ENCODE measurements at regions not wholly inside any gene's neighbourhood (a gene's known extent, or its start where the extent isn't known, plus 50 kb on each side); places are given as distances from the start of the nearest gene placed in this dataset.
A peak's percentile ranks its signal among the peaks of the same experiment; 100 is the strongest.
"Not testable (repeated sequence)": the region's sequence is repeated elsewhere in the genome, so short reads cannot be mapped to it uniquely, and the experiment has no call there.

DNA sequence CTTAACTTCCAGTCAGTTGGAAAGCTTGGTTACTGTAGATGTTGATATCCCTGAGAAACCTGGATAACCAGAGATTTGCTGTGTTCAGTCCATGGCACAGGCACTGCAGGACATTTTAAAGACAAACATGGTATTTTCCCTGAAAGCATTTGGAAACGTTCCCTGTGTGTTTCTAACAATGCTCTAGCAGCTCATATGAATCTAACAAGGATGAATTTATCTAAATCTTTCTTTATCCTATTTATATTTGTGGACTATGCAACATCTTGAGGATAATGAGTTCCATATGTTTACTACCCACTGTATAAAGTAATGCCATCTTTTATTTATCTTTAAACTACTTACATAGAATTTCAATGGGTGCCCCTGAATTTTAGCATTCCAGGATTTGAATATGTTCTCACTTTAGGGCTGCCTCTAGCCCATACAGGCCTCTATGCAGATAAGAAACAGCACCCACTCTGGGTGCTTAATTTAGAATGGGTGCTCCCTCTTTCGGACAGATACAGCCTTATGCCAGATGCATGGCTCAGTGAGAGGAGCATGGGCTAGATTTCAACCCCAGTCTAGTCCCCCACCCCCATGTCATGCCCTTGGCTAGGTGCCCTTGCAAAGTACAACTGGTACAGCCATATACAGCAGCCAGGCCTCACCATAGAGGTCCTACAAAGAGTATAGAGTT, 50.6 kb upstream of the NEMP2 start:
- no peak for DNase-seq (ENCODE audit: low read depth)

DNA sequence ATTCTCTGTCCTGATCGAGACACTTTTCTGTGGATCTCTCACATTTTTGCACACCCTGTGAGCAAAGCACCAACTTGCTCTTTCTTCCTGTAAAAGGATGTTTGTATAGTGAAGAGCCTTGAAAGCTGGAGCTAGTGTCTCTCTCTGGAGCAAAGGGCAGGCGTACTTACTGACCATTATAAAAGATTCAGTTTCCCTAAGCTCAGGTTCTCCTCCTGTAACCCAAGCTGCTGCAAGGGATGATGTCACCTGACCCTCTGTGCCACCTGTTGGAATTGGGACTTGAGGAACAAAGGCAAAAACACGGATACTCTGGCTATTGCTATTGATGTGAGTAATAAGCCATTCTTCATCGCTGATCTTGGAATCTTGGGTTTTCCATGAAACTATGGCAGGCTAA, 52.6 kb upstream of the NEMP2 start:
- no peak for DNase-seq (ENCODE audit: low read depth)

DNA sequence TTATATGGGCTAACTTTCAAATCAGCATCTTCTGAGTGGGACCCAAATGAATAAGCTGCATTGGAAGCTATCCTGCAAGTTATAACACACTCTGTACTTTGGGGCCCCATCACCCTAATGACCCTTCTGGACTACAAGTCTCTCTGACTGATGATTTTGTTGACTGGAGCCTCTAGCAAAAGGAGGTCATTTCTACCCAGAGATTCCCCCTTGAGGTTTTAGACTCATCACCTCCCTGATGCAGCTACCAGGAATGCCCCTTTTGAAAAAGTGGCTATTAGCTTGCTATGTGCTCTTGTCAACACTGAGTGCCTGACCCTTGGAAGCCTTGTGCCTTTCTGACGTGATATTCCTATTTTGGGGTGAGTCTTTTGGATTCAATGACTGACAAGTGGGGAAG, 54.5 kb upstream of the NEMP2 start:
- DNase-seq (ENCODE audit: low read depth): no peak

DNA sequence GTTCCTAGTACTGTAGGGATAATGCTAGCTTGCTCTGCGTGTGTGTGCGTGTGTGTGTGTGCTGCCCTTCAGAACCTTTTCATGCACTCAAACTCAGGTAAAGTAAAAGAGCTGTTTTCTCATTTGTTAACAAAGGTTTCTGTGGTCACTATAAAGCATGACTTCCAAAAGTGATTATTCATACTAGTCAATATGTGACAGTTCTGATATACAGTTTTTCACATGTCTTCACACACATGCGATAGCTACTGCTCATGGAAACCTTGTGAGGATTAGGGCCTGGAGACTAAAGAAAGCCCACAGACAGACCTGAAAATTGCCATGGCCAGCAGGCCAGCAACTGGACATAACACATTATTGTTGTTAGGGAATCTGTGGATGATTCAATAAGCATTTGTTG, 56.9 kb upstream of the NEMP2 start:
- no peak for DNase-seq (ENCODE audit: low read depth)

DNA sequence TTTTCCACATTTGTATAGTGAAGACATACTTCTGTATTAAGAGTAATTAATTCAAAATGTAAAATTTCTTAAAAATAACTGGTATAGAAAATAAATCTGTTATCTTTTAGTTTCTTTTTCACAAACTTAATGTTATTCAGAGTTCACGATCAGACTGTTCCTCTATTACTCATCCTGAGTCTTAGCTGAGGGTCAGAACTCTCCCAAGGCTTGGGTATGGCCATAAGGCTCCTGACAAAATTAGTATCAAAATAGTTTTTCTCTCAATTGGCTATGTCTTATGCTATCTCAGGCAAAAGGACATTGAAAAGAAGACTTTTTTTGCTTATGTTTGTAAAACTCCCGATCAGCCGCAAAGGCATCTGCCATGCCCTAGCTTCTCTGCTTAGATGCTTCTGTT, 56.1 kb upstream of the NAB1 start:
- peak; percentile 19 for DNase-seq (ENCODE audit: low read depth)

DNA sequence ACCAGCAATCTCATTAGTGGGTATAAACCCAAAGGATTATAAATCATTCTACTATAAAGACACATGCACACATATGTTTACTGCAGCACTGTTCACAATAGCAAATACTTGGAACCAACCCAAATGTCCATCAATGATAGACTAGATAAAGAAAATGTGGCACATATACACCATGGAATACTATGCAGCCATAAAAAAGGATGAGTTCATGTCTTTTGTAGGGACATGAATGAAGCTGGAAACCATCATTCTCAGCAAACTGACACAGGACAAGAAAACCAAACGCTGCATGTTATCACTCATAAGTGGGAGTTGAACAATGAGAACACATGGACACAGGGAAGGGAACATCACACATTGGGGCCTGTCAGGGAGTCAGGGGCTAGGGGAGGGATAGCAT, 53.0 kb upstream of the NAB1 start:
- DNase-seq (ENCODE audit: low read depth): not testable (repeated sequence)

DNA sequence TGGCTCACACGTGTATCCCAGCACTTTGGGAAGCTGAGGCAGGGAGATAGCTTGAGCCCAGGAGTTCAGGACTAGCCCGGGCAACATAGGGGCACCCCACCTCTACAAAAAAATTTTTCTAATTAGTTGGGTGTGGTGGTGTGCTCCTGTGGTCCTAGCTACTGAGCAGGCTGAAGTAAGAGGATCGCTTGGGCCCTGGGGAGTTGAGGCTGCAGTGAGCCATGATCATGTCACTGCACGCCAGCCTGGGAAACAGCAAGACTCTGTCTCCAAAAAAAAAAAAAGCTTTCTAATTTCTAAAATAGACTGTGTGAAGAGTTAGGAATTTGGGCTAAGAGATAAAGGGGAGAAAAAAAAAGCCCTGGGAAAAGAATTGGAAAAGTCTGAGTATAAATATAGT, 51.9 kb upstream of the NAB1 start:
- DNase-seq (ENCODE audit: low read depth): no peak

DNA sequence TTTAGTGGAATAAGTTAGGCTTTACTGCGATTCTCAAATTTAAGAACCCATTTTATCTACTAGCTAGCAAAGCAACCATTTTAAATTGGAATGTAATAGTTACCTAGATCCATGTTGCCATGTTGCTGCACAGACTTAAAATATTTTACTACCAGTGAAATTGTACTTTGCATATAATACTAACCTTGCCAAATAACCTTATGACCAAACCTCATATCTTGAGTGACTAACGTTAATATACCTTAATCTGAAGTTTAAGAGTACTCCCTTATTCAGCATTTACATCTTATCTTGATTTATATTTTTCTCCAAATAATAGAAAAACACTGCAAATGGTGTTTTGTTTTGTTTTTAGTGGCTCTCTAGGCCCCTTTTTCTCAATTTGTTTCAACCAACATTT, 50.3 kb upstream of the NAB1 start:
- no peak for DNase-seq (ENCODE audit: low read depth)

DNA sequence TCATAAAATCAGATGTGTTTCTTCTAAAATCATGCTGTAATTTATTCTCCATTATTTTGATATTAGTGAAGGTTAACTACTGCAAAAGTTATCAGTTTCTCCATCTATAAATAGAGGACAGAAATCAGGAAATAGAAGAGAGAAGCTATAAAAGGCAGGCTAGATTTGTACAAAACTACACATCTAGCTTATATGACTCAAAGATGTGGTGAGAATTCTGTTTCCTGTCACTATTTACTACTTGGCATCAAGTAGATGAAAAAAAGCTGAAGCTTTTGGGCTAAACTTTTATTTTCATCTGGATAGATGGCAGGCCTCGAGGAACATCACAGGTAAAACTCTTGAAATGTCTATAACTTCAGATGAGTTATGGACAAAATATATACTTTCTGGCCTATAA, 49.8 kb upstream of the NAB1 start:
- DNase-seq (ENCODE audit: low read depth): peak; percentile 40
